T follicular helper cell (primary cell): ENCODE measurements at regions not wholly inside any gene's neighbourhood (a gene's known extent, or its start where the extent isn't known, plus 50 kb on each side); places are given as distances from the start of the nearest gene placed in this dataset.

Experiments
- DNase-seq: peaks from one replicate; pipeline ENCODE4 v3.0.0-alpha.2; 2020; ENCODE audit warnings: low read depth

GRCh38 chr4:14049946-14050345 lies 422.4 kb upstream of the BOD1L1 start:
- DNase-seq: no peak

GRCh38 chr4:14053291-14053690 lies 425.8 kb upstream of the BOD1L1 start:
- no peak for DNase-seq

GRCh38 chr4:14054391-14054790 lies 426.9 kb upstream of the BOD1L1 start:
- DNase-seq: no peak

- no peak for DNase-seq
These were observed 431.5 kb upstream of the BOD1L1 start for GRCh38 chr4:14059006-14059405.

- no peak for DNase-seq
These were observed 437.5 kb upstream of the BOD1L1 start for GRCh38 chr4:14064984-14065383.

GRCh38 chr4:14065406-14065805 lies 437.9 kb upstream of the BOD1L1 start:
- DNase-seq: no peak

GRCh38 chr4:14066979-14067378 lies 439.5 kb upstream of the BOD1L1 start:
- DNase-seq: no peak

- DNase-seq: no peak
These were observed 442.4 kb upstream of the BOD1L1 start for GRCh38 chr4:14069886-14070285.

- no peak for DNase-seq
These were observed 442.9 kb upstream of the BOD1L1 start for GRCh38 chr4:14070289-14070880.

GRCh38 chr4:14072506-14072905 lies 445.0 kb upstream of the BOD1L1 start:
- no peak for DNase-seq

- no peak for DNase-seq
These were observed 449.3 kb upstream of the BOD1L1 start for GRCh38 chr4:14076776-14077175.

- no peak for DNase-seq
These were observed 450.8 kb upstream of the BOD1L1 start for GRCh38 chr4:14078326-14078725.

- no peak for DNase-seq
These were observed 452.1 kb upstream of the BOD1L1 start for GRCh38 chr4:14079601-14080000.

GRCh38 chr4:14083150-14083549 lies 455.6 kb upstream of the BOD1L1 start:
- no peak for DNase-seq

- no peak for DNase-seq
These were observed 457.1 kb upstream of the BOD1L1 start for GRCh38 chr4:14084598-14084997.

GRCh38 chr4:14087459-14087858 lies 459.9 kb upstream of the BOD1L1 start:
- DNase-seq: no peak

GRCh38 chr4:14087921-14088320 lies 460.4 kb upstream of the BOD1L1 start:
- no peak for DNase-seq

- DNase-seq: no peak
These were observed 464.0 kb upstream of the BOD1L1 start for GRCh38 chr4:14091531-14091930.

GRCh38 chr4:14091966-14092365 lies 464.4 kb upstream of the BOD1L1 start:
- no peak for DNase-seq

- DNase-seq: no peak
These were observed 465.2 kb upstream of the BOD1L1 start for GRCh38 chr4:14092741-14093140.

GRCh38 chr4:14095831-14096230 lies 468.3 kb upstream of the BOD1L1 start:
- DNase-seq: no peak

GRCh38 chr4:14096396-14096965 lies 469.0 kb upstream of the BOD1L1 start:
- DNase-seq: no peak

GRCh38 chr4:14100349-14100748 lies 472.8 kb upstream of the BOD1L1 start:
- DNase-seq: no peak

GRCh38 chr4:14110407-14110806 lies 482.9 kb upstream of the BOD1L1 start:
- no peak for DNase-seq
